ENCODE measurements at regions not wholly inside any gene's neighbourhood (a gene's known extent, or its start where the extent isn't known, plus 50 kb on each side); places are given as distances from the start of the nearest gene placed in this dataset.
A peak's percentile ranks its signal among the peaks of the same experiment; 100 is the strongest.

- intact Hi-C loops (cut with DNase I), result no loop called here
- no peak for DNase-seq
Observed at GRCh38 chr16:19361587-19361986, 56.1 kb upstream of the TMC5 start.

GRCh38 chr16:19363740-19364139, 53.9 kb upstream of the TMC5 start:
- peak in 5 of 10 donors; percentile 13 to 33 (median 23) for DNase-seq
- intact Hi-C loops (cut with DNase I), result no loop called here

- no peak for DNase-seq
- intact Hi-C loops (cut with DNase I), result no loop called here
Observed at GRCh38 chr16:19365486-19365885, 52.2 kb upstream of the TMC5 start.

- no peak for DNase-seq
- intact Hi-C loops (cut with DNase I), result no loop called here
Observed at GRCh38 chr16:19366391-19366790, 51.3 kb upstream of the TMC5 start.

- intact Hi-C loops (cut with DNase I), result no loop called here
Observed at GRCh38 chr16:19367335-19367734, 50.3 kb upstream of the TMC5 start.

More at GRCh38 chr16:19367335-19367734, 50.3 kb upstream of the TMC5 start:
- no peak for DNase-seq

All from posterior cingulate gyrus (tissue), 11 donors.